GM23338 (cell line): ENCODE measurements at regions not wholly inside any gene's neighbourhood (a gene's known extent, or its start where the extent isn't known, plus 50 kb on each side); places are given as distances from the start of the nearest gene placed in this dataset.

Source experiments
- ATAC-seq: fragments of 200-7000 bp; cut with Tn5 transposase; 3 replicates; pipeline ENCODE4 v1.9.1; 2020
- DNase-seq: peaks from one replicate; pipeline ENCODE4 v3.0.0-alpha.2; 2015; ENCODE audit warnings: low spot score
- H2AFZ ChIP-seq: fragments of 200-600 bp; sonication (generic); 2 replicates; pipeline ENCODE4 v1.8.0; 2016; ENCODE audit warnings: antibody characterized with exemption, mild to moderate bottlenecking, moderate library complexity
- H3F3A ChIP-seq: fragments of 200-600 bp; sonication (generic); replicated peaks from 2 replicates; pipeline ENCODE4 v1.8.0; 2017; ENCODE audit warnings: antibody characterized with exemption, mixed run types, low read depth
- H3K27ac ChIP-seq: fragments of 200-600 bp; sonication (generic); 2 replicates; pipeline ENCODE4 v1.6.1; 2016; ENCODE audit warnings: low read depth
- H3K27me3 ChIP-seq: fragments of 200-600 bp; sonication (generic); 2 replicates; pipeline ENCODE4 v1.8.0; 2016; ENCODE audit warnings: mild to moderate bottlenecking, mixed run types, moderate library complexity; ENCODE audit not compliant: insufficient read depth
- H3K36me3 ChIP-seq: fragments of 200-600 bp; sonication (generic); 2 replicates; pipeline ENCODE4 v1.8.0; 2016; ENCODE audit warnings: mild to moderate bottlenecking; ENCODE audit not compliant: insufficient read depth
- H3K4me1 ChIP-seq: fragments of 200-600 bp; sonication (generic); 2 replicates; pipeline ENCODE4 v1.8.0; 2016; ENCODE audit warnings: mild to moderate bottlenecking, moderate library complexity; ENCODE audit not compliant: insufficient read depth
- H3K4me2 ChIP-seq: fragments of 200-600 bp; sonication (generic); 2 replicates; pipeline ENCODE4 v1.7.1; 2017; ENCODE audit warnings: mixed run types
- H3K4me3 ChIP-seq: fragments of 200-600 bp; sonication (generic); 2 replicates; pipeline ENCODE4 v1.6.1; 2016; ENCODE audit warnings: mixed run types
- H3K79me2 ChIP-seq: fragments of 200-600 bp; sonication (generic); replicated peaks from 2 replicates; pipeline ENCODE4 v1.8.0; 2017; ENCODE audit warnings: mild to moderate bottlenecking; ENCODE audit not compliant: insufficient read depth
- H3K9me2 ChIP-seq: fragments of 200-600 bp; sonication (generic); 2 replicates; pipeline ENCODE4 v1.8.0; 2017; ENCODE audit not compliant: insufficient read depth
- H4K20me1 ChIP-seq: fragments of 200-600 bp; sonication (generic); replicated peaks from 2 replicates; pipeline ENCODE4 v1.8.0; 2017; ENCODE audit warnings: mild to moderate bottlenecking; ENCODE audit not compliant: insufficient read depth
- H3K27ac Mint-ChIP-seq: 2 replicates; pipeline ENCODE4 v1.8.0; 2020; ENCODE audit warnings: inconsistent platforms, mild to moderate bottlenecking, moderate library complexity, mixed read lengths
- H3K27me3 Mint-ChIP-seq: 3 replicates; pipeline ENCODE4 v1.8.0; 2022; ENCODE audit warnings: low read depth, mild to moderate bottlenecking, moderate library complexity, mixed read lengths, inconsistent platforms; ENCODE audit not compliant: insufficient read depth, poor library complexity
- H3K36me3 Mint-ChIP-seq: 3 replicates; pipeline ENCODE4 v1.8.0; 2021; ENCODE audit warnings: low read depth, mild to moderate bottlenecking, inconsistent platforms, moderate library complexity, mixed read lengths
- H3K4me1 Mint-ChIP-seq: 3 replicates; pipeline ENCODE4 v1.8.0; 2020; ENCODE audit warnings: mild to moderate bottlenecking, inconsistent platforms, mixed read lengths
- H3K4me3 Mint-ChIP-seq: 3 replicates; pipeline ENCODE4 v1.8.0; 2021; ENCODE audit warnings: moderate library complexity, mild to moderate bottlenecking, inconsistent platforms, mixed read lengths
- H3K9me3 Mint-ChIP-seq: 3 replicates; pipeline ENCODE4 v1.8.0; 2020; ENCODE audit warnings: moderate library complexity, mild to moderate bottlenecking, inconsistent platforms, mixed read lengths
- CREB1 ChIP-seq: fragments of 250-450 bp; sonication (Bioruptor Pico); IDR thresholded peaks from 2 replicates; pipeline ENCODE4 v1.5.0; 2020; ENCODE audit warnings: low read depth, mild to moderate bottlenecking, moderate library complexity
- EZH2 ChIP-seq: fragments of 200-600 bp; sonication (generic); IDR thresholded peaks from one replicate; pipeline ENCODE4 v1.8.0; 2017; ENCODE audit warnings: antibody characterized with exemption, mild to moderate bottlenecking, low read depth; ENCODE audit not compliant: unreplicated experiment
- EZH2phosphoT487 ChIP-seq: fragments of 200-600 bp; sonication (generic); IDR thresholded peaks from one replicate; pipeline ENCODE4 v1.8.1; 2018; ENCODE audit warnings: antibody characterized with exemption; ENCODE audit not compliant: unreplicated experiment
- JUNB ChIP-seq: IDR thresholded peaks from one replicate; pipeline ENCODE4 v1.6.1; 2016; ENCODE audit warnings: antibody characterized with exemption; ENCODE audit not compliant: unreplicated experiment
- NANOG ChIP-seq: IDR thresholded peaks from 2 replicates; pipeline ENCODE4 v1.6.1; 2016; ENCODE audit warnings: antibody characterized with exemption, borderline replicate concordance
- POLR2AphosphoS5 ChIP-seq: IDR thresholded peaks from 2 replicates; pipeline ENCODE4 v1.6.1; 2016; ENCODE audit warnings: antibody characterized with exemption, low read depth
- STAT1 ChIP-seq: IDR thresholded peaks from one replicate; pipeline ENCODE4 v1.6.1; 2016; ENCODE audit warnings: antibody characterized with exemption; ENCODE audit not compliant: unreplicated experiment
- ZNF114 ChIP-seq: fragments of 250-450 bp; sonication (Bioruptor Pico); IDR thresholded peaks from 2 replicates; pipeline ENCODE4 v1.5.0; 2020; ENCODE audit warnings: mild to moderate bottlenecking, moderate library complexity
- ZNF331 ChIP-seq: fragments of 250-450 bp; sonication (Bioruptor Pico); IDR thresholded peaks from 2 replicates; pipeline ENCODE4 v1.5.0; 2020; ENCODE audit warnings: low read depth, mild to moderate bottlenecking, moderate library complexity
- TF ChIP-seq, protein P1 (sequence below), 2 experiments: fragments of 200-600 bp in 1 of 2; sonication (generic) in 1 of 2; conservative IDR thresholded peaks; 2 replicates each; pipeline versions ENCODE4 v1.5.1 to v1.6.1; 2016 to 2017; ENCODE audit warnings: antibody characterized with exemption in 2 of 2, low read depth in 2 of 2, mild to moderate bottlenecking in 2 of 2, moderate library complexity in 1 of 2
- TF ChIP-seq, protein P2 (sequence below): IDR thresholded peaks from 2 replicates; pipeline ENCODE4 v1.6.1; 2016; ENCODE audit warnings: antibody characterized with exemption
- TF ChIP-seq, protein P3 (sequence below): IDR thresholded peaks from one replicate; pipeline ENCODE4 v1.6.1; 2018; ENCODE audit warnings: antibody characterized with exemption; ENCODE audit not compliant: unreplicated experiment

DNA sequence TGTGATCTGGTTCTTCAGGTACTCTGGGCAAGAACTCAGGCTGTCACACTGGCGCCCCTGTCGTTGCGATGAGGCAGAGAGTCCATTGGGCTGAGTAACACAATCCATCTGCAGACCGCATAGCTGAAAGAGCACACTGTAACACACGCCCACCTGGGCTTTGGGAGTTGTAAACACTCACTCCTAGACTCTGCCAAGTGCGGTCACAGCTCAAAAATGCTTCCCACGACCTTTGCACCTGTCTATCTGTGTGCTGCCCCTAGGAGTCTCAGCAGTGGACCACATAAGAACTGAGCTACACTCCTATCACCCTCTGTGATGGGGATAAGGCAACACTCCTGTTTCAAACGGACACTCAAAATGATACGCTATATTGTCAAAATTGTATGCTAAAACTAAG lies 2028.3 kb downstream of the PCDH7 start:
- H3K4me3 ChIP-seq, result no peak overlapping the region
- no peaks in the 10 kb centered on the region for H3K79me2 ChIP-seq
- 0 out of 2 replicates have a peak, but pooled peaks cover 4% of the 10 kb centered on the region for H3K9me2 ChIP-seq
- no peak overlapping the region for H3K27ac Mint-ChIP-seq
- H3K4me3 Mint-ChIP-seq, result no peak overlapping the region
- no peak overlapping the region for H3K4me2 ChIP-seq
- no peaks in the 10 kb centered on the region for H3K36me3 ChIP-seq
- H3K27ac ChIP-seq, result no peak overlapping the region
- H3K36me3 Mint-ChIP-seq, result no peaks in the 10 kb centered on the region
- DNase-seq, result peak; percentile 19
- no peaks in the 10 kb centered on the region for H3K27me3 Mint-ChIP-seq
- H3F3A ChIP-seq, result no peaks in the 10 kb centered on the region
- TF ChIP-seq ZNF331, result no peak
- TF ChIP-seq, protein P1, sequence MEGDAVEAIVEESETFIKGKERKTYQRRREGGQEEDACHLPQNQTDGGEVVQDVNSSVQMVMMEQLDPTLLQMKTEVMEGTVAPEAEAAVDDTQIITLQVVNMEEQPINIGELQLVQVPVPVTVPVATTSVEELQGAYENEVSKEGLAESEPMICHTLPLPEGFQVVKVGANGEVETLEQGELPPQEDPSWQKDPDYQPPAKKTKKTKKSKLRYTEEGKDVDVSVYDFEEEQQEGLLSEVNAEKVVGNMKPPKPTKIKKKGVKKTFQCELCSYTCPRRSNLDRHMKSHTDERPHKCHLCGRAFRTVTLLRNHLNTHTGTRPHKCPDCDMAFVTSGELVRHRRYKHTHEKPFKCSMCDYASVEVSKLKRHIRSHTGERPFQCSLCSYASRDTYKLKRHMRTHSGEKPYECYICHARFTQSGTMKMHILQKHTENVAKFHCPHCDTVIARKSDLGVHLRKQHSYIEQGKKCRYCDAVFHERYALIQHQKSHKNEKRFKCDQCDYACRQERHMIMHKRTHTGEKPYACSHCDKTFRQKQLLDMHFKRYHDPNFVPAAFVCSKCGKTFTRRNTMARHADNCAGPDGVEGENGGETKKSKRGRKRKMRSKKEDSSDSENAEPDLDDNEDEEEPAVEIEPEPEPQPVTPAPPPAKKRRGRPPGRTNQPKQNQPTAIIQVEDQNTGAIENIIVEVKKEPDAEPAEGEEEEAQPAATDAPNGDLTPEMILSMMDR (conservative IDR thresholded peaks at IDR 0.05; ENCODE audit: low read depth in 2 of 2), result peak in 1 of 2 experiments; percentile 19; a peak in 2 of 4 replicates
- H3K4me1 ChIP-seq, result no peaks in the 10 kb centered on the region
- peak overlapping the region; percentile 69; the same call in 1 of the 2 replicates for H2AFZ ChIP-seq
- no peaks in the 10 kb centered on the region for H3K4me1 Mint-ChIP-seq
- H3K27me3 ChIP-seq, result no peaks in the 10 kb centered on the region
- no peak for ATAC-seq
- no peaks in the 10 kb centered on the region for H4K20me1 ChIP-seq
- H3K9me3 Mint-ChIP-seq, result 0 out of 3 replicates have a peak, but pooled peaks cover 4% of the 10 kb centered on the region

DNA sequence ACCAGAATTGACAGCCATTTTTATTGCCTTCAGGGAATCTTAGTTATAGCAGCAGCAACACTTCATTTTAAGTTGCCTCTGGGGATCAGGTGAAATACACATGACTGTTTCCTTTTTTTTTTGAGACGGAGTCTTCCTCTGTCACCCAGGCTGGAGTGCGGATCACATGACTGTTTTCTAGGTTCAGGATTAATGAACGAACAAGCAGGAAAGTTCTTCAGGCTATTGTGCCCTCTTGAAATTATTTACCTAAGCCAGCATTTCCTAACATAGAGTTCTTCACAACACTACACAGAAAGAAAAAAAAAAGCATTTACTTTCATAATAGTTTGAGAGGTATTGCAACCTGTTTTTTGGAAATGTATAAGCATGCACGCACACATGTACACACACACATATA lies 2032.8 kb downstream of the PCDH7 start:
- Histone ChIP-seq H4K20me1 (no peaks in the 10 kb centered on the region), H3K9me2 (no peaks in the 10 kb centered on the region), H3K27me3 (no peaks in the 10 kb centered on the region), H3K79me2 (no peaks in the 10 kb centered on the region), H3K4me3 (no peak overlapping the region), H3K27ac (no peak overlapping the region), H3F3A (no peaks in the 10 kb centered on the region), H3K4me2 (no peak overlapping the region), H2AFZ (no peak overlapping the region), H3K36me3 (no peaks in the 10 kb centered on the region), H3K4me1 (no peaks in the 10 kb centered on the region)
- DNase-seq (no peak), ATAC-seq (no peak)
- Mint-ChIP-seq H3K36me3 (no peaks in the 10 kb centered on the region), H3K27ac (no peak overlapping the region), H3K4me3 (no peak overlapping the region), H3K4me1 (no peaks in the 10 kb centered on the region), H3K27me3 (no peaks in the 10 kb centered on the region), H3K9me3 (peaks cover 10% of the 10 kb centered on the region; the same call in 1 of the 3 replicates)
- TF ChIP-seq STAT1 (no peak), ZNF114 (CRISPR knock-in tag) (no peak), EZH2phosphoT487 (no peak), JUNB (no peak), ZNF331 (no peak), EZH2 (no peak), NANOG (no peak), CREB1 (CRISPR knock-in tag) (no peak), POLR2AphosphoS5 (no peak)
- TF ChIP-seq, protein P1 (conservative IDR thresholded peaks at IDR 0.05; ENCODE audit: low read depth in 2 of 2), result no peak
- TF ChIP-seq, protein P2, sequence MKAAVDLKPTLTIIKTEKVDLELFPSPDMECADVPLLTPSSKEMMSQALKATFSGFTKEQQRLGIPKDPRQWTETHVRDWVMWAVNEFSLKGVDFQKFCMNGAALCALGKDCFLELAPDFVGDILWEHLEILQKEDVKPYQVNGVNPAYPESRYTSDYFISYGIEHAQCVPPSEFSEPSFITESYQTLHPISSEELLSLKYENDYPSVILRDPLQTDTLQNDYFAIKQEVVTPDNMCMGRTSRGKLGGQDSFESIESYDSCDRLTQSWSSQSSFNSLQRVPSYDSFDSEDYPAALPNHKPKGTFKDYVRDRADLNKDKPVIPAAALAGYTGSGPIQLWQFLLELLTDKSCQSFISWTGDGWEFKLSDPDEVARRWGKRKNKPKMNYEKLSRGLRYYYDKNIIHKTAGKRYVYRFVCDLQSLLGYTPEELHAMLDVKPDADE, result no peak
- TF ChIP-seq, protein P3, sequence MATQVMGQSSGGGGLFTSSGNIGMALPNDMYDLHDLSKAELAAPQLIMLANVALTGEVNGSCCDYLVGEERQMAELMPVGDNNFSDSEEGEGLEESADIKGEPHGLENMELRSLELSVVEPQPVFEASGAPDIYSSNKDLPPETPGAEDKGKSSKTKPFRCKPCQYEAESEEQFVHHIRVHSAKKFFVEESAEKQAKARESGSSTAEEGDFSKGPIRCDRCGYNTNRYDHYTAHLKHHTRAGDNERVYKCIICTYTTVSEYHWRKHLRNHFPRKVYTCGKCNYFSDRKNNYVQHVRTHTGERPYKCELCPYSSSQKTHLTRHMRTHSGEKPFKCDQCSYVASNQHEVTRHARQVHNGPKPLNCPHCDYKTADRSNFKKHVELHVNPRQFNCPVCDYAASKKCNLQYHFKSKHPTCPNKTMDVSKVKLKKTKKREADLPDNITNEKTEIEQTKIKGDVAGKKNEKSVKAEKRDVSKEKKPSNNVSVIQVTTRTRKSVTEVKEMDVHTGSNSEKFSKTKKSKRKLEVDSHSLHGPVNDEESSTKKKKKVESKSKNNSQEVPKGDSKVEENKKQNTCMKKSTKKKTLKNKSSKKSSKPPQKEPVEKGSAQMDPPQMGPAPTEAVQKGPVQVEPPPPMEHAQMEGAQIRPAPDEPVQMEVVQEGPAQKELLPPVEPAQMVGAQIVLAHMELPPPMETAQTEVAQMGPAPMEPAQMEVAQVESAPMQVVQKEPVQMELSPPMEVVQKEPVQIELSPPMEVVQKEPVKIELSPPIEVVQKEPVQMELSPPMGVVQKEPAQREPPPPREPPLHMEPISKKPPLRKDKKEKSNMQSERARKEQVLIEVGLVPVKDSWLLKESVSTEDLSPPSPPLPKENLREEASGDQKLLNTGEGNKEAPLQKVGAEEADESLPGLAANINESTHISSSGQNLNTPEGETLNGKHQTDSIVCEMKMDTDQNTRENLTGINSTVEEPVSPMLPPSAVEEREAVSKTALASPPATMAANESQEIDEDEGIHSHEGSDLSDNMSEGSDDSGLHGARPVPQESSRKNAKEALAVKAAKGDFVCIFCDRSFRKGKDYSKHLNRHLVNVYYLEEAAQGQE, result no peak
